ENCODE measurements at regions not wholly inside any gene's neighbourhood (a gene's known extent, or its start where the extent isn't known, plus 50 kb on each side); places are given as distances from the start of the nearest gene placed in this dataset.

- Mint-ChIP-seq H3K4me1 (no peaks in the 10 kb centered on the region), H3K36me3 (ENCODE audit: low read depth) (no peaks in the 10 kb centered on the region), H3K27me3 (peaks cover 18% of the 10 kb centered on the region), H3K27ac (no peak overlapping the region), H3K9me3 (no peaks in the 10 kb centered on the region), H3K4me3 (no peak overlapping the region)
- TF ChIP-seq CTCF (IDR thresholded peaks at IDR 0.05), result no peak
- ChIA-PET CTCF (no interaction called here), POLR2A (no interaction called here)
- DNase-seq, result no peak
- no peak for ATAC-seq (ENCODE audit: low read depth)
- intact Hi-C loops (cut with micrococcal nuclease), result no loop called here
These were observed 294.8 kb downstream of the HS3ST3B1 start for GRCh38 chr17:14595656-14596055.

DNA sequence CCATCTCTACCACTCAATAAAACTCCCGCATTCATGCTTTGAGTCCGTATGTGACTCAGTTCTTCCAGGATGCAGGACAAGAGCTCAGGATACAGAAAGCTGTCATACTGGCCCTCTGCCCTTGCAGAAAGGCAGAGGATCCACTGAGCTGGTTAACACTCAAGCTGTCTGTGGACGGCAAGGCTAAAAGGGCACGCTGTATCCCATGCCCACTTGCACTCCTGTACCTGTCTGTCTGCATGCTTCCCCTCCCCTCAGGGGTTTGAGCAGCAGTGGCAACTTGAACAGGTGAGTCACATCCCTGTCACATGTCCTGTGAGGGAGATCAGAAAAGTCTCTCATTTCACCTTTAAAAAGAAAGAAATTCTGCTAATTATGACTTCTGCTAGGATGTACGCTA, 293.8 kb downstream of the HS3ST3B1 start:
- POLR2A ChIA-PET, result no interaction called here
- CTCF ChIA-PET, result no interaction called here
- intact Hi-C loops (cut with micrococcal nuclease), result no loop called here
- Mint-ChIP-seq H3K27me3 (peaks cover 18% of the 10 kb centered on the region), H3K4me3 (no peak overlapping the region), H3K4me1 (no peaks in the 10 kb centered on the region), H3K9me3 (no peaks in the 10 kb centered on the region), H3K36me3 (ENCODE audit: low read depth) (no peaks in the 10 kb centered on the region), H3K27ac (no peak overlapping the region)
- DNase-seq (no peak), ATAC-seq (ENCODE audit: low read depth) (no peak)
- TF ChIP-seq CTCF (IDR thresholded peaks at IDR 0.05), result no peak

GRCh38 chr17:14593956-14594355, 293.1 kb downstream of the HS3ST3B1 start:
- Mint-ChIP-seq H3K9me3 (no peaks in the 10 kb centered on the region), H3K36me3 (ENCODE audit: low read depth) (no peaks in the 10 kb centered on the region), H3K4me3 (no peak overlapping the region), H3K27ac (no peak overlapping the region), H3K4me1 (no peaks in the 10 kb centered on the region), H3K27me3 (peaks cover 17% of the 10 kb centered on the region)
- TF ChIP-seq CTCF (IDR thresholded peaks at IDR 0.05), result no peak
- intact Hi-C loops (cut with micrococcal nuclease), result no loop called here
- DNase-seq (no peak), ATAC-seq (ENCODE audit: low read depth) (no peak)
- POLR2A ChIA-PET, result no interaction called here
- CTCF ChIA-PET, result no interaction called here

DNA sequence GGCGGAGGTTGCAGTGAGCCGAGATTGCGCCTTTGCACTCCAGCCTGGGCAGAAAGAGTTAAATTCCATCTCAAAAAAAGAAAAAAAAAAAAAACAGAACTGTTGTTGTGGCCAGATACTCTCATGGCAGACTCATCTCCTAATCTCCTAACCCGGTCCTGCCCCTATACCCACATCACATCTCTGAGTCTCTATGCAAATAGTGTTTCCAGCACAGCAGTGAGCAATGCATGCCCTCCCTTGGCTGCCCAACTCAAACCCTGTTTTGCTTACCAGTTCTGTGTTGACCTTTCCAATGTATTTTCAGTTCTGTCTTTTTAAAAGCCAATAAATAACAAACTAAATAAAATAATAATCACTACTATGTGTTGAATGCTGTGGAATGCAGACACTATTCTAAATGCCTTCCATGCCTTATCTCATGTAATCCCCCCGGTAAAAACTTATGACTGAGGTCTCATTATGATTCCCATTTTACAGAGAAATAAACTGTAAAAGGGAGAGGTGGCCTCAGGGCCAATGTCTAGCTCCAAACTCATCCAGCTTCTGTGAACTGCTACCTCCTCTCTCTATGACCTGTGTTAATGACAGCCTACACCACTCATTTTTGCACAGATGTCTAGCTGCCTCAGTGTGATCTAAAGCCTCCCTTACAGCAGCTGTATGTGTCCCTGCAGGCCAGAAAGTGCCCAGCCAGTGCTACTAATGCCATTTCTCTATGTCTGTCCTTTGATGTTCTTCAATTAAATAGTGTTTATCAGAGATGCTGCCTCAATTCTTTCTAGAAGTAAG, 289.8 kb downstream of the HS3ST3B1 start:
- no peaks in the 10 kb centered on the region for H3K36me3 Mint-ChIP-seq (ENCODE audit: low read depth)
- CTCF ChIA-PET, result no interaction called here
- H3K9me3 Mint-ChIP-seq, result no peaks in the 10 kb centered on the region
- no peaks in the 10 kb centered on the region for H3K4me1 Mint-ChIP-seq
- ATAC-seq (ENCODE audit: low read depth) (no peak), DNase-seq (no peak)
- POLR2A ChIA-PET, result no interaction called here
- TF ChIP-seq CTCF (IDR thresholded peaks at IDR 0.05), result no peak
- no peak overlapping the region for H3K4me3 Mint-ChIP-seq
- H3K27me3 Mint-ChIP-seq, result peaks cover 11% of the 10 kb centered on the region
- no peak overlapping the region for H3K27ac Mint-ChIP-seq
- intact Hi-C loops (cut with micrococcal nuclease), result no loop called here

DNA sequence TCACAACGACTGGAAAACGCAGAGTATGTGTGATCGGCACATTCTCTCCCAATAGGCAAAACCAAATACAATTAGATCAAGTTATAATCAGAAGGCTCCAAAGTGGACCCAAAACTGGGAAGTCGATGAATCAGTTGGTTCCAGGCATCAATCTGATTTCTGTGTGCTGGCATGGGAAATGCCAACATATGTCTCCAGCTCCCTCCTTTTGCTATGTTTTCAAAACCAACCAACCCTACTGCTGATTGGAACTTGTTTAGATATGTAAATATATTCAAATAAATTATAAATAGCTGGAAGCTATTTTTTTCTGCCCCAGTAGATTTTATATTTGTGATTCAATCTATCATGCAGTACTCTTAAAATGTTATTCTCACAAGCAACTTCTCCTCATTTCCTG, 284.2 kb downstream of the HS3ST3B1 start:
- ChIA-PET POLR2A (no interaction called here), CTCF (no interaction called here)
- Mint-ChIP-seq H3K36me3 (ENCODE audit: low read depth) (no peaks in the 10 kb centered on the region), H3K4me1 (no peaks in the 10 kb centered on the region), H3K4me3 (no peak overlapping the region), H3K27me3 (no peaks in the 10 kb centered on the region), H3K27ac (no peak overlapping the region), H3K9me3 (no peaks in the 10 kb centered on the region)
- TF ChIP-seq CTCF (IDR thresholded peaks at IDR 0.05), result no peak
- intact Hi-C loops (cut with micrococcal nuclease), result no loop called here
- ATAC-seq (ENCODE audit: low read depth) (no peak), DNase-seq (no peak)

All from activated B cell treated with CpG ODN at 0.5 μM for 24 hours (primary cell).